Nucleus accumbens (tissue), 56 donors: ENCODE measurements at regions not wholly inside any gene's neighbourhood (a gene's known extent, or its start where the extent isn't known, plus 50 kb on each side); places are given as distances from the start of the nearest gene placed in this dataset.
A peak's percentile ranks its signal among the peaks of the same experiment; 100 is the strongest.
"Not testable (repeated sequence)": the region's sequence is repeated elsewhere in the genome, so short reads cannot be mapped to it uniquely, and the experiment has no call there.

Experiments used
- DNase-seq, 56 donors: peaks; one replicate each; lab custom pipeline; 2025; lab: John Stamatoyannopoulos, UW

DNA sequence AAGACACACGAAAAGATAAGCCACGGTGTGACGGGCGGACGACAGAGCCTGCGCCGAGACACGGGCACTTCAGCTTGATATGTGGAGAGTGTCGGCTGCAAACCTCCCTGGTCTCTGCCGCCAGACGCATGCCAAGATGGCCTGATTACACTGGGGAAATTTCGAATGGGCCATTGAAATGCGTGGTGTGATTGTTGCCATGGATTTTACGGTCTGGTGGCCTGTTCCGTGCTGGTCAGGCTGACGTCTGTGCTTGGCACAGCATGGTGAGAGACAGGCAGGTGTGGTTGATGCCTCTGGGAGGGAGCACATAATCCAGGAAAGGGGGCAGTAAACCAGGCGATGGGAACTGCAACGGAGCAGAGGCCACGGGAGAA is 105.6 kb upstream of the TMPRSS2 start:
- no peak for DNase-seq

DNA sequence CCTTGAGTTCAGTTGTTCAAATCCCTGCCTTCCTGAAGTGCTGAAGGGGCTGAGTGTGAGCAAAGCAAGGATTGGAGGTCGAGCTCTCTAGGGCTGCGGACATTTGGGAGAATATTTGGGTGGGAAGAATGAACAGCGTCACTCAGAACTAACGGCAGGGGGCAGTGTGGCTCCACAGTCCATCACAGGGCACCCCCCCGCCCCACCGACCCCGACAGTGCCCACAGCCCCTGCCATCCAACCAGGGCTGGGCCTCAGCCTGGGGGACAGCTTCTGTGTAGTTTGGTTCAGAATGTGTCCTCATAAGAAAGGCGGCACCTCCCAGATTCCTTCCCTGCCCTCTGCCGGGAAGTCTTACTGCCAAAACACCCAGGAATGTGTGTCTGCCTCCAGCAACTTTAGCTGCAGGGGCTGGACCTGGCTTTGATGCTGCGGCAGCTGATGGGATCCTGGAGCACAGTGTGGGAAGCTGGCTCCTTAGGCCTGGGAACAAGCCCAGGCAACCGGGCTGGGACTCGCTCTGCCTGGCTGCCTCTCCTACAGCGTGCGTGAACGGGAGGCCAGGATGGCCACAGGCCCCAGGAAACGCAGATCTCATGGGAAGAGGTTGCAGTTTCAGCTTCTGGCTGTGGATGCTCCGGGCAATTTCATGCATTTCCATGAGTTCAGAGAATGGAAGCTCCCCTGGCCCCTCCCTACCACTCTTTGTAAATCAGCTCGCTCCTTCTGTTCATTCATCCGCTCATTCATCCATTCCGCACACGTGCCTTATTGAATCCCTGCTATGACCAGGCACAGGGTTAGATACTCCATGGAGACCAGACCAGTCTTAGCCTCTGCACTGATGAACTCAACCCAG is 104.9 kb upstream of the TMPRSS2 start:
- peak in 50 of 56 donors; percentile 10 to 81 (median 50) for DNase-seq

DNA sequence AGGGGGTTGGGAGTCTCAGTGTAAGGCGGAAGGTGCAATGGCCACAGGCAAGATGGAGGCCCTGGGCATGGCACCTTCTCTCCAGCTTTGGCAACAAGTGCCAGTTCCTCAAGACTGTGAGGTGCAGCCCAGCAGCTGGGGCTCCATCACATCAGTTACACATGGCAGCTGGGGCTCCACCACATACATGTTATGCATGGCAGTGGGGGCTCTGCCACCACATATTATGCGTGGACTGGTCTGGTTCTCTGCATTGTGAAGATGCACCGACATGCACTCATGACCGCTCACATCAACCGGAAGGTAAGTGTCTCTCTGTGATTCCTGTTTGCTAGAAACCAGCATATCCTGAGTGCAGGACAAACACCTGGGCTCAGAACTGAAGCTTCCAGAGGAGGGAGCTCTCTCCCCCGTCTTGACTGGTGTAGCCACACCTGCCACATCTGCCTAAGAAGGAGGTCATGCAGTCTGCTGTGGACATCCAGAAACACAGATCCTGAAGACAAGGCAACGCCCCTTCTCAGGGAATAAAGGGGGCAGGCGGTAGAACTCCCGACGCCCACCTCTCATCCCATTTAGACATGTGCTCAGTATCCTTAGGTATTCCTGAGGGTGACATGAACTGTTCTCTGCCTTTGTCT is 104.1 kb upstream of the TMPRSS2 start:
- DNase-seq = no peak

DNA sequence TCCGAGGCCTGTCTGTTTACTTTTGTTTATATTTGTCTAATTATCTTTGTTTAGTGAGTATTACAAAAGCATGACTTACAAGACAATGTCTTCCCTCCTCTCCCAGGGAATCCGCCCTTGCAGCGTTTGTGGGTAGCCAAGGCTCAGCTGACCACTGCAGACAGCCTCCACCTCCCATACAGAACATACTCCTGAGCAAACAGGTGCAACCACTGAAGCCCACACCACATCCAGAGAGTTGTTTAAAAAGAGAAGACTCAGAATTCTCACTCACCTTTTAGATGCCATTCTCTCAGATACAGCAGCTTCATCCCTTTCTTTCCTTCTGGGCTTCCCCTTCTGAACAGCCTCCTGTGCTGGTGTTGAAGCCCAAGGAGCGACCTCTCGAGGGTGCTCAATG is 103.5 kb upstream of the TMPRSS2 start:
- no peak for DNase-seq

DNA sequence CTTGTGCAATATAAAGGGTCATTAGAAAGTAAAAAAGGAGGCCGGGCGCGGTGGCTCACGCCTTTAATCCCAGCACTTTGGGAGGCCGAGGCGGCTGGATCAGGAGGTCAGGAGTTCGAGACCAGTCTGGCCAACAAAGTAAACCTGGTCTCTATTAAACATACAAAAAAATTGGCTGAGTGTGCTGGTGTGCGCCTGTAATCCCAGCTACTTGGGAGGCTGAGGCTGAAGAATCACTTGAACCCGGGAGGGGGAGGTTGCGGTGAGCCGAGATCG is 102.8 kb upstream of the TMPRSS2 start:
- DNase-seq = not testable (repeated sequence)

DNA sequence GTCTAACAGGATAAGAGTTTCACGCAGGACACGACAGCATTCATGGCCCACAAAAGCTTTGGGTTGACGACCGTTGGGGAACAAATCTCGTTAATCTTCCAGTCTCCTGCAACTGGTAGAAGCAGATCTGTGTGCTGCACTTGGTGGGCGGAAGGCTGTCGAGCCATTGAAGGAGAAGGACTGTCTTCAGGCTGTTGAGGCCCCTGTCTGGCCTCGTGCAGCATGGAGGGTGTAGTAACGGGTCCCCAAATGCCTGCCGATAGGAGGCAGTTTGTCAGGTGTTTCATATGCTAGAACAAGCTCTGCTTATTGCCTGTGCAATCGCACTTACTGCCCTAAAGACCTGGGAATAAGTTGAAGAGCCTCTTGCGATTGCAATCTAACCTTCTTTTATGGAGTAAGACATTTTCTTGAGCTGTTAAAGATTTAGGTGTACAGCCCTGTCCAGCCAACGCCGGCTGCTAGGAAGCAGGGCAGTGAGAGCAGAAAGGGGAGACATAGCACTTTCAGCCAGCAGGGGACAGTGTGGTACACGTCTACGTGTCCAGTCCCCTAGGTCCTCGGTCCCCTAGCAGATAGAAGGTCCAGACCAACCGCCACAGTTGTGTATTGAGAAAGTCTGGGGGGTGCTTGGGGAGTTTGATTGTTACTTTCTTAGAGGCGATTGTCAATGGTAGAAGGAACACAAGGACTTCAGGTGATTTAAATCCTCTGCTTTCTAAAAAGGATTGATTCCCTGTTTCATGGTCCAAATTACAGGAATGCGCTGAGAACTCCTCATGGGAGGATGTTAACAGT is 102.3 kb upstream of the TMPRSS2 start:
- DNase-seq = peak in 13 of 56 donors; percentile 3 to 50 (median 8)

DNA sequence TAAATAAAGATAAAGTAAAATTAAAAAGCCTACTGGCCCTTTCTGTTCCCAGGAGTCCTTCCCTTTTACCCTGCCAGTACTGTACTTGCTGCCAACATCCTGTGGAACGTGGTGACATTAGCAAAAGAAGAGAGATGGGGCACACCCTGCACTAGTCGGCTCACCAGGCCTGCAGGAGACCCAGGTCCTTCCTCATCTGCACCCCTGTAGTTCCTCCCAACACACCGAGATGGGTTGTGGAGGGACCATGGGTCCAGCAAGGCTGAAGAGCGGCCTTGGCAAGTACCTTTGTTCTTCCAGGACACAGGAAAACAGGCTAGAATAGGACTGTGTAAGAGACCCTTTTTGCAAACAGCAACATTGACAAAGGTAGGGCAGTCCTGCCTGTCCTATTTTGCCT is 98.7 kb upstream of the TMPRSS2 start:
- no peak for DNase-seq

DNA sequence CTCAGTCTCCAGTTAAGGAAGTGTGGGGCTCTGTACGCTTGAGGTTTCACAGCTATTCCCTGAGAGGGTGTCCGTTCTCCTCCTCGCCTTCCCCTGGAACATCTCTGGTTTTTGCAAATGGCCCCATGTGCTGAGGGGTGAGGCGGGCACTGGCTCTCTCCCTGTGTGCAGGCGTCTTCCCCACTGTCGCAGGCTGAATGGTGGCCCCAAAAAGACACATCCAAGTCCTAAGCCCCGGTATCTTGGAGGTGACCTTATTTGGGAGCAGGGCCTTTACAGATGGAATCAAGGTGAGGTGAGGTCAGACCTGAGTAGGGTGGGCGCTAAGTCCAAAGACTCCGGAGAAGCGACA is 98.0 kb upstream of the TMPRSS2 start:
- DNase-seq = no peak

DNA sequence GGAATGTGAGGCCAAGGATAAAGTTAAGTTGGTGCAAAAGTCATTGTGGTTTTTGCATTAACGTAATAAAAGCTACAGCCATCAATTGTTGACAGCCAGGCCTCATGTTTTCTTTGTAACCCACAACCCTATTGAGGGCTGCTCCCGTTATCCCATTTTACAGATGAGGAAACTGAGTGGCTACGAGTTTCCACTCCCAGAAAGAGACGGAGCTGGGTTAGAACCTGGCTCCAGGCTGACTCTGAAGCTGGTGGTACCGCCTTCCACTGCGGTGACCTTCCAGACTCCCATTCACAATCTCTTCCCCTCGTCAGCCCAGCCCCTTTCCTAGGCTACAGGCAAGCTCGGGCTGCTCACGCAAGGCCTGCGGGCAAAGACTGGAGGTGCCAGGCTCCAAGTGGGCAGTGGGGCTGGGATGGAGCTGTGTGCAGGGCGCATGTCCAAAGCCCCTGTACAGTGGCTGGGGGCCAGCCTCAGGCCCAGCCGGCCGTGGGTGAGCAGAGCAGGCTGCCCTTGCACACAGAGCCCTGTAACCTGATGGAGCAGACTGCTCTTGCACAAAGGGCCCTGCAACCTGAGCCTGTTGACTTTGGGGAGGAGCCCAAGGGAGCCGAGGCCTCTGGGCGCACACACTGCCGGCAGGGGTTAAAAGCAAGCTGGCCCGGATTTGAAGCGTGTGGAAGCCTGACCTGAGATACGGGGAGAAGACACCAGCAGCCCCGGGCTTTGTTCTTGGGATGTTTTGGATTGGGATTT is 97.4 kb upstream of the TMPRSS2 start:
- DNase-seq = no peak

DNA sequence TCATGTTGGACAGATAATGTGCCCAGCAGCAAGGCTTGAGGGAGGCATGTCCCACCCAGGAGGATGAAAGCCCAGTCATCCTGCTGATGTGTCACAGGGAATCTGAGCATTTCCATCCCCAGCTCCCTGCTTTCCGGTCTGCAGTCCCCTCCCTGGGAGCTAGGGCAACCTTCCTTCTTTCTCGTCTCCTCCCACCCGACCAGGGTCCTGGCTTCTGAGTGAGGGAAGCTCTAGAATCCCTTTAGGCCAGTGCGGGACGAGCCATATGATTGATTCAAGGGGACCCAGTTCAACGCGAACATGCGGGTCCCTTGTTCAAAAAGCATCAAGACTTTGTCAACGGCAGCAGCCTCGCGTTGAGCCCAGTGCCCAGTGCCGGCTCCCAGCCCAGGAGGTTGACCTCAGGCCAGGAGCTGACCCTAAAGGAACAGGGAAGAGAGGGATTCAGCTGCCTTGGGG is 96.7 kb upstream of the TMPRSS2 start:
- no peak for DNase-seq

DNA sequence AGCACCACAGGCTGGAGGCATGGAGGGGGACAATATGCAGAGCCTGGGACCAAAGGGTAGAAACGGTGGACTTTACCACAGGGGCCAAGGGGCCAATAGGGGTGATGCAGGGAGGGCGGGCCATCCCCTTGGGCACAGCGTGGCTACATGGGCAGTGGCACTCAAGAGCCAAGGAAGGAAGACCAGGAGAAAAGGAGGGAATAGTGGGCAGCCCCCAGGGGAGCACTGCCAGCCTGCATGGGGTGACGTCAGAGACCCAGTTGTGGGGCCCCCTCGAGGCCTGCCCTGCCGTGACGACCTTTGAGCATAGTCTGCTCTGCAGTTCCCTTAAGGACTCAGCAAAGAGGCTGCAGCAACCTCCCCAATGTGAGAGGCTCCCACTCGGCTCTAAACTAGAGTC is 95.5 kb upstream of the TMPRSS2 start:
- DNase-seq = no peak

DNA sequence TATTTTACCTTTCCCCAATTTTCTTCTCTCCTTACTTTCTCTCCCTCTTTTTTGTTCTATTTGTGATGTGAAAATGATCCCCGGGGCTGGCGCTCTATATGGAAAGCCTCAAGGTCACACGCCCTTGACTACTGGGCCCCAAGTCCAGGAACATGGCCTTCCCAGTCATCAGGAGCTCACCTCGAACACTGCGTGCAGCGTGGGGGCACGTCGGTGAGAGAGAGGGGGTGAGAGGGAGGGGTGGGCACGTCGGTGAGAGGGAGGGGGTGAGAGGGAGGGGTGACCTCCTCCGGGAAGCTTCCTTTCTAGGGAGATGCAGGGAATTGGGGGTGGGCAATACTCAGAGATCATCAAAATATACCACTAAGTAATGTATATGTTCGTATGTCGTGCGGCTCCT is 94.6 kb upstream of the TMPRSS2 start:
- no peak for DNase-seq

DNA sequence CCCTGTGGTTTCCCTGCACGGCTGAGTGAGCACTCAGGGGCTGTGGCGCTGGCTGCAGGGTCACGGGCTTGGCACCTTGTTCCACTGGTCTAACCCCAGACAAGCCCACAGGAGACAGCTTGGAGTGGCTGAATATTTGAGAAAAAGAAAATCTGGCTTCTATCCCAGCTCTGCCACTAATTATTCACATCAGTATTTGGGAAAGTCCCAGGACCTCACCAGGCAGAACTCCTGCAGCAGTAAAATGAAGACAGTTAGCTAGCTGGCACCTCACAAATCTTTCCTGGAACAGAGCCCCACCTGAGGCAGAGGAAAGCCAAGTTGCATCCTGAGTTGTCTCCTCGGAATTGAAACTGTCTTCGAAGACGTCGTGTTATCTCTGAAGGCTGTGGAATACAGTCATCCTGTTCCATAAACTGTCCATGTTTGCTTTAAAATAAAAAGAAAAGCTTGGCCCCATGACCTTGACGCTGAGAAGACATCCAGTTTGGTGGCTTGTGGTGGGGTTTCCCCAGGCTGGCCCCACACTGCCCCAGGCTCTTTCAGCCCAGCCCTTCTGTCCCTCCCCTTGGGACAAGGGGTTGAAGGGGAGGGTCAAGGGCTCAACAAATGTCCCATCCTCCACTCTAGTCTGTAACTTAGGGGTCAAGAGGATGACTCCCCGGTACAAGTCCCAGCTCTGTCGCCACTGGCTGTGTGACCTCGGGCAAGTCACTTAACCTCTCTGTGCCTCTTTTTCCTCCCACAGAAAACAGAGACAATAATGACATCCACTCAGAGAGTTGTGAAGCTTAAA is 93.8 kb upstream of the TMPRSS2 start:
- peak in 2 of 56 donors; percentile 4 to 5 for DNase-seq

DNA sequence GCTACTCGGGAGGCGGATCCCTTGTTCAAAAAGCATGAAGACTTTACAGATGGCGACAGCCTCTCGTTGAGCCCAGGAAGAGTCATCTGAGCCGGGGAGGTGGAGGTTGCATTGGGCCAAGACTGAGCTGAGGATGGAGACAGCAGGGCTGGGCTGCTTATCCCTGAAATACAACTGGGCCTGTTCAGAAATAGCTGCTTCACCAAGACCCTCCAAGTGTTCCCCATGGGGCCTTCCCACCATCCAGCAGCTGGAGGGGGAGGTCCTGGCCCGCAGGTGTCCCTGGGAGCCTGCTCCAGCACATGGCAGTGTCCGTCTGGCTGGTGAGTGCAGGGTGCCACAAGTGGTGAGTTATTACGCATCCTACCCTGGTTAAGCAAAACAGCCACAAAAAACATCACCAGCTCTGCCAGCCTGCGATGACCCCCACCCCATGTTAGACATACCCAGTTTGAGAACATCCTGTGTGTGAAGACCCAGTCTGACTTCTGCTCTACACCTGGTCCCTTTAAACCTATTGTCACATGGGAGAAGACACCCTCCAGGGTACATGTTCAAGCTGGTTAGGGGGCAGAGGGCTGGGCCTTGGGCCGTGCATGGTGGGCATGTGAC is 93.1 kb upstream of the TMPRSS2 start:
- DNase-seq = no peak

DNA sequence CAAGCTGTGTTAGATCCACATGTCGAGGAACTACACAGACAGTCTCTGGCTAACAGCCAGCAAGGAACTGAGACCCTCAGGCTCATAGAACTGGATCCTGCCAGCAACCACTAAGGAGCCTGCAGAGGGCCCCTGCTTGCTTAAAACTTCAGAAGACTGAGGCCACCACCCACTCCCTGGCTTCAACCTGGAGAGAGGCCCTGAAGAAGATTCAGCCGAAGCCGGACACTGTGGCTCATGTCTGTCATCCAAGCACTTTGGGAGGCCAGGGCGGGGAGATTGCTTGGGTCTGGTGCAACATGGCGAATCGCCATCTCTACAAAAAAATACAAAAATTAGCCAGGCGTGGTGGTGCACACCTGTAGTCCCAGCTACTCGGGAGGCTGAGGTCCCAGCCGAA is 92.6 kb upstream of the TMPRSS2 start:
- no peak for DNase-seq

DNA sequence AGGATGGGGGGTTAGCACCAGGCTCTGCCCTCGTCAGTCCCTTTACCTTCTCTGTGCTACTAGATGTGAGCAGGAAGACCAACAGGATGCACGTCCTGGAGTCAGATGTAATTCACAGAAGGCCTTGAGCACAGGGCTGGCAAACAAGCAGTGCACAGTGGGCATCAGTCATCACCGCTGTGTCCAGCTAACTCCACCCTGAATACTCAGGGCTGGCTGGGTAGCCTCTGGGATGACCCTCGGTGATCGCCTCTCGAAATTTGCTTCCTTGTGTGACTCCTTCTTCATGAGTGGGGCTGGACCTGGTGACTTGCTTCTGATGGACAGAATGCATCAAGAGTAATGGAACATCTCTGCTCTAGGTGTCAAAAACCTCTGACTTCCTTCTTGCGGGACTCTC is 92.2 kb upstream of the TMPRSS2 start:
- no peak for DNase-seq

DNA sequence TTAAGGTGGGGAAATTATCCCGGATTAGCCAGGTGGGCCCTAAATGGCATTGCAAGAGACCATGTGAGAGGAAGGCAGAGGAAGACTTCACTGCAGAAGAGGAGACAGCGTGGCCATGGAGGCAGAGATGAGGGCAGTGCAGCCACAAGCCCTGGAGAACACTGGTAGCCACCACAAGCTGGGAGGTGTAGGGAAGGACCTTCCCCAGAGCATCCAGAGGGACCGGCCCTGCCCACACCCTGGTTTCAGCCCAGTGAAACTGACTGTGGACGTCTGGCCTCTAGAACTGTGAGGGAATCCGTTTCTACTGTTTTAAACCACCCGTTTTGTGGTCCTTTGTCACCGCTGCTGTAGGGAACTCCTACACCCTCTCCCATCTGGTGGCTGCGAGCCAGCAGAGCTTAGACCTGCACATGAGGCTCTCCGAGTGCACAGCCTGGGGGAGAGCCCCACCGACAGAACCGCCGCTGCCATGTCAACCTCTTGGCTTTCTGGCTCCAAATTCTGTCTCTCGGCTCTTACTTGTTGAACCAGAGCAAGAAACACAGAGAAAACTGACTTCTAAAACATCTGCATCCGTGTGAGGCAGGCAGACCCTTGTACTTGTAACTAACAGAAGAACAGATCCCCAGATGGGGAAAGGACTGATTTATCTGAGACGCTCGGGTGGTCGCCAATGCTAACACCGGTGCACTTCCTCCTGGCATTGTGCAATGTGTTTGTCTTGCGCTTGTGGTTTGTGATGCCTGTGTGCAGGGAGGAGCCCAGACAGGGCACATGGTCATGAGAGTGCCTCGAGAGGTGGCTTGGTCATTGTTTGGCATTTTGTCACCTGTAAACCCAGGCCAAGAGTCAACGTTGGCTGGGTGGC is 90.8 kb upstream of the TMPRSS2 start:
- DNase-seq = no peak

DNA sequence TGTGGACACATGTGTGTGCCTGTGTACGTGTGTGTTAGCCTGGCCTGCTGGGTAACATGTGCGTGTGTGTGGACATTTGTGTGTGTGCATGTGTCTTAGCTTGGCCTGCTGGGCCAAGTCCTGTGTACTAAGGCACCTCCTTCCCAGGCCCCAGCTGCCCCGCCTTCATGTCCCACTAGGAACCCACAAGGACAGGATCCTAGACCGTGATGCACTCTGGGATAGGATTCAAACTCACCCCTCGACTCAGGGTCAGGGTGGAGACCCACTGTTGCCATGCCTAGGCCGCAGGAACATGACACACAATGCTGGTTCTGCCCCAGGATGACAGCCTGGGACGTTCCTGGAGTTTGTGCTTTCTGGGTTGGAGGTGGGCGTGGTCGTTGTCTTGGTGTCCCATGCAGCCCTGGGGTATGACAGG is 89.9 kb upstream of the TMPRSS2 start:
- DNase-seq = no peak

DNA sequence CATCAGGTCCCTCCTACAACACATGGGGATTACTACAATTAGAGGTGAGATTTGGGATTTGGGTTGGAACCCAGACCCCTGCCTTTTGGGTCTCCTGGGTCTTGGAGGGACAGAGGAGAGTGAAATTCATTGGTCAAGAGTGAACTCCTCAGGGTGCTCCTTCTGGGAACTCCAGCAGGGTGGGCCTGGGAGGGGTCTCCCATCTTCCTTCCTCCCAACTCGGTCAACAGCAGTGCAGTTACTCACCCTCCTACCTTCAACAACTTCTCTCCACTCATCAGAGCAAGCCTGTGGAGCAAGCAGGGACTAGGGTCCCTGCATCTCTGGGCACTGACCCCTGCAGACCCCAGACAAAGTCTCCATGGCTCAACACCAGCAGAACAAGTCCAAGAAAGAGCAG is 89.3 kb upstream of the TMPRSS2 start:
- DNase-seq = no peak
